Common myeloid progenitor, CD34-positive (primary cell): ENCODE measurements at regions not wholly inside any gene's neighbourhood (a gene's known extent, or its start where the extent isn't known, plus 50 kb on each side); places are given as distances from the start of the nearest gene placed in this dataset.

Experiments used
- CTCF ChIA-PET: fragments of 350-600 bp; sonication (Branson Sonifier 250); formaldehyde crosslinking; loops from one replicate; lab custom pipeline; 2021; ENCODE audit warnings: antibody characterized with exemption; lab: Charles Lee
- POLR2A ChIA-PET: fragments of 350-600 bp; sonication (Branson Sonifier 250); formaldehyde crosslinking; loops from one replicate; lab custom pipeline; 2021; ENCODE audit warnings: antibody characterized with exemption; lab: Charles Lee
- DNase-seq, 3 donors: peaks; one replicate each; pipeline versions ENCODE4 v3.0.0 to v3.0.0-alpha.2; 2013
- H3K27ac ChIP-seq, 2 experiments: 1 replicate in 1 of 2; 2 replicates in 1 of 2; pipeline ENCODE4 v1.7.0; 2013; ENCODE audit warnings: inconsistent platforms in 2 of 2, low read length in 2 of 2, mild to moderate bottlenecking in 2 of 2, low read depth in 1 of 2, moderate library complexity in 1 of 2; ENCODE audit not compliant: severe bottlenecking in 2 of 2, insufficient read depth in 1 of 2, poor library complexity in 1 of 2
- H3K27me3 ChIP-seq, 5 experiments: replicated peaks in 2 of 5; 1 replicate in 3 of 5; 2 replicates in 2 of 5; pipeline versions ENCODE4 v1.6.1 to v1.7.0; 2013; ENCODE audit warnings: low read length in 4 of 5, mild to moderate bottlenecking in 2 of 5, moderate library complexity in 2 of 5, inconsistent platforms in 1 of 5; ENCODE audit not compliant: insufficient read depth in 5 of 5, control insufficient read depth in 4 of 5
- H3K36me3 ChIP-seq, 4 experiments: 1 replicate in 2 of 4; 2 replicates in 2 of 4; pipeline versions ENCODE4 v1.6.1 to v1.7.0; 2013; ENCODE audit warnings: low read length in 3 of 4, control low read depth in 1 of 4, mild to moderate bottlenecking in 1 of 4; ENCODE audit not compliant: control insufficient read depth in 4 of 4, insufficient read depth in 4 of 4
- H3K4me1 ChIP-seq, 4 experiments: 1 replicate in 3 of 4; 2 replicates in 1 of 4; pipeline versions ENCODE4 v1.6.1 to v1.7.1; 2013; ENCODE audit warnings: low read length in 3 of 4, mild to moderate bottlenecking in 3 of 4, control low read depth in 1 of 4, inconsistent platforms in 1 of 4, moderate library complexity in 1 of 4; ENCODE audit not compliant: control insufficient read depth in 4 of 4, insufficient read depth in 4 of 4; ENCODE audit errors: control extremely low read depth in 1 of 4
- H3K4me3 ChIP-seq, 7 experiments: 1 replicate in 4 of 7; 2 replicates in 3 of 7; pipeline versions ENCODE4 v1.5.1 to v1.7.0; 2013; ENCODE audit warnings: mild to moderate bottlenecking in 7 of 7, low read length in 6 of 7, moderate library complexity in 6 of 7, inconsistent platforms in 2 of 7, low read depth in 2 of 7, control low read depth in 1 of 7; ENCODE audit not compliant: insufficient read depth in 4 of 7, control insufficient read depth in 1 of 7; ENCODE audit errors: extremely low read depth in 1 of 7
- H3K9me3 ChIP-seq, 5 experiments: 1 replicate in 4 of 5; 2 replicates in 1 of 5; pipeline versions ENCODE4 v1.6.1 to v1.7.1; 2013; ENCODE audit warnings: low read length in 4 of 5, mild to moderate bottlenecking in 2 of 5, inconsistent platforms in 1 of 5, low read depth in 1 of 5, moderate library complexity in 1 of 5; ENCODE audit not compliant: control insufficient read depth in 4 of 5, insufficient read depth in 2 of 5; ENCODE audit errors: control extremely low read depth in 1 of 5
- WGBS: methylation state at CpG from one replicate; pipeline ENCODE4 v1.1.5; 2013; ENCODE audit not compliant: insufficient coverage; 5-methylcytosine and 5-hydroxymethylcytosine counted together

DNA sequence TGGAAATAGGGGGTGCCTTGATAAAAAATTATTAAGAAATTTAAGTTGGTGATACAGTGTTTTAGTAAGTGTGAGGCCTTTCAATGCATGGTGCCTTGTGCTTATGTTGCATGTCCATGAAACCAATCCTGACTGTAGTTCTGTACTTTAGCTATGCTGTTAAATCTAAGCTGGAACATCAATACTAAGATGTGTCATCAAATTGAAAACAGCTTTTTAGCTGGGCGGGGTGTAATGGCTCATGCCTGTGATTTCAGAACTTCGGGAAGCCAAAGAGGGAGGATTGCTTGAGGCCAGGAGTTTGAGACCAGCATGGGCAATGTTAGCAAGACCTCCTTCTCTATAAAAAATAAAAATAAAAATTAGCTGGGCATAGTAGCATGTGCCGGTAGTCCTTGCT lies 930.3 kb upstream of the PCDH9 start:
- H3K9me3 ChIP-seq = peaks cover 0 to 2% (median 0%) of the 10 kb centered on the region in 5 experiments
- H3K4me1 ChIP-seq = no peaks in the 10 kb centered on the region
- DNase-seq = no peak
- no peak overlapping the region for H3K27ac ChIP-seq
- H3K4me3 ChIP-seq = no peak overlapping the region
- ChIA-PET POLR2A (no interaction called here), CTCF (no interaction called here)
- no CpG with 5 or more reads among the region's 3 CpGs for WGBS
- no peaks in the 10 kb centered on the region for H3K27me3 ChIP-seq
- H3K36me3 ChIP-seq = no peaks in the 10 kb centered on the region

GRCh38 chr13:68152414-68152813 lies 922.3 kb upstream of the PCDH9 start:
- Histone ChIP-seq H3K27ac (no peak overlapping the region), H3K4me3 (no peak overlapping the region), H3K36me3 (no peaks in the 10 kb centered on the region), H3K27me3 (no peaks in the 10 kb centered on the region), H3K4me1 (no peaks in the 10 kb centered on the region), H3K9me3 (peaks cover 0 to 5% (median 2%) of the 10 kb centered on the region in 5 experiments)
- WGBS = 100% methylated on average over 1 of the region's 4 CpGs
- DNase-seq = no peak
- POLR2A ChIA-PET = no interaction called here
- CTCF ChIA-PET = no interaction called here

GRCh38 chr13:68145852-68146251 lies 915.7 kb upstream of the PCDH9 start:
- H3K4me1 ChIP-seq = no peaks in the 10 kb centered on the region
- H3K4me3 ChIP-seq = no peak overlapping the region
- POLR2A ChIA-PET = no interaction called here
- H3K36me3 ChIP-seq = no peaks in the 10 kb centered on the region
- CTCF ChIA-PET = no interaction called here
- H3K9me3 ChIP-seq = no peaks in the 10 kb centered on the region
- no peak for DNase-seq
- no CpG with 5 or more reads among the region's 2 CpGs for WGBS
- no peak overlapping the region for H3K27ac ChIP-seq
- no peaks in the 10 kb centered on the region for H3K27me3 ChIP-seq

DNA sequence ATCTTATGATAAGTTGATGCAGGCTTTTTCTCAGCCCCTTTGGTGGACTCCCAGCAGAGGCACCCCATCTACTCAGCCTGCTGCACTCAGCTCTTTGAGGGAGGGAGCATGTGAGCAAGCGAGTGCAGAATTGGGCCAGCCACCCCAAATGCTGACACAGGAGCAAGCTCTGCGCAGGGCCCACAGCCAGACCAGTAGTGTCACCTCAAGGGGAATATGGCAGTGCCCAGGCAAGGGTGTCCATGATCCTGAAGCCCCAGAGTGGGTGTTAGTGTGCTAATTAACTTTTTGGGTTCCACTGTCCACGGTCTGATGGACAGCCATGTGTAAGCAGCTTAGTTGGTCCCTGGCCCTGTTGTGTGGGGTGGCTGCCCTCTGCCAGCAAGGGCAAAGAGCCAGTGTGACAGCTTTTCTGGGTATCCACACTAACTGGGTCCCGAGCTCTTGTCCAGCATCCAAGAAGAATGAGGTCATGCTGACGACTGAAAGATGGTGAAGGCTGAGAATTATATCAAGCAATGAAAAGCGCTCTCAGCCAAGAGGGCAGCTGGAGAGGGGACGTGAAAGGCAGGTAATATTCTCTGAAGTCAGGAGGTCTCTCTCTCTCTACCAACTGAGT lies 898.3 kb upstream of the PCDH9 start:
- Histone ChIP-seq H3K27me3 (no peaks in the 10 kb centered on the region), H3K36me3 (no peaks in the 10 kb centered on the region), H3K4me1 (no peaks in the 10 kb centered on the region), H3K4me3 (no peak overlapping the region), H3K9me3 (no peaks in the 10 kb centered on the region), H3K27ac (no peak overlapping the region)
- DNase-seq = no peak
- ChIA-PET POLR2A (no interaction called here), CTCF (no interaction called here)
- 100% methylated on average over 7 of the region's 7 CpGs for WGBS

DNA sequence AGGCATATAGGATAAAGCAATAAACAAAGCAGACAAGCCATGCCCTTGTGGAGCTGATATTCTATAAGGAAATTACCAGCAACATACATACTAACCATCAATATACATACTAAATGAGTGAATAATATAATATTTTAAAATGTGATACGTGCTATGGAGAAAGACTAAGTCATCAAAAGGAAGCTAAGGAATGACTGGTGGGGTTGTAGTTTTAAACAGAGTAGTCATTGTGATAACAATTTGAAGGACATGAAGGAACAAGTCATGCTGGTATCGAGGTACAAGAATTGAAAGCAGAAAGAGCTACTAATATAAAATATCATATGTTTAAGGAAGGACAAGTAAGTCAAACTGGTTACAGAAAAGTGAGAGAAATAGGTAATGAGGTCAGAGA lies 894.9 kb upstream of the PCDH9 start:
- Histone ChIP-seq H3K36me3 (no peaks in the 10 kb centered on the region), H3K4me3 (no peak overlapping the region), H3K4me1 (no peaks in the 10 kb centered on the region), H3K9me3 (no peaks in the 10 kb centered on the region), H3K27ac (no peak overlapping the region), H3K27me3 (no peaks in the 10 kb centered on the region)
- CTCF ChIA-PET = no interaction called here
- POLR2A ChIA-PET = no interaction called here
- 100% methylated on average over 1 of the region's 2 CpGs for WGBS
- no peak for DNase-seq

- ChIA-PET POLR2A (no interaction called here), CTCF (no interaction called here)
- no CpG with 5 or more reads among the region's 2 CpGs for WGBS
- DNase-seq = no peak
- H3K36me3 ChIP-seq = no peaks in the 10 kb centered on the region
- H3K27ac ChIP-seq = no peak overlapping the region
- H3K4me1 ChIP-seq = no peaks in the 10 kb centered on the region
- H3K4me3 ChIP-seq = no peak overlapping the region
- no peaks in the 10 kb centered on the region for H3K27me3 ChIP-seq
- H3K9me3 ChIP-seq = no peaks in the 10 kb centered on the region
Observed at GRCh38 chr13:68124437-68125086, 894.4 kb upstream of the PCDH9 start.

- Histone ChIP-seq H3K4me3 (no peak overlapping the region), H3K27ac (no peak overlapping the region), H3K36me3 (no peaks in the 10 kb centered on the region), H3K9me3 (peaks cover 0 to 31% (median 10%) of the 10 kb centered on the region in 5 experiments), H3K27me3 (no peaks in the 10 kb centered on the region), H3K4me1 (no peaks in the 10 kb centered on the region)
- no CpG with 5 or more reads among the region's 2 CpGs for WGBS
- POLR2A ChIA-PET = no interaction called here
- CTCF ChIA-PET = no interaction called here
- no peak for DNase-seq
Observed at GRCh38 chr13:68110178-68110768, 880.1 kb upstream of the PCDH9 start.
